SU-DHL-6 (cell line): ENCODE measurements at regions not wholly inside any gene's neighbourhood (a gene's known extent, or its start where the extent isn't known, plus 50 kb on each side); places are given as distances from the start of the nearest gene placed in this dataset.

Experiments used
- EZH2phosphoT487 ChIP-seq: fragments of 200-600 bp; sonication (generic), shearing (Covaris generic); conservative IDR thresholded peaks from 2 replicates; pipeline ENCODE4 v1.6.1; 2018; ENCODE audit warnings: mild to moderate bottlenecking, antibody characterized with exemption, low read length, moderate library complexity, mixed read lengths
- TF ChIP-seq, protein P1 (sequence below): fragments of 200-600 bp; sonication (generic); IDR thresholded peaks from one replicate; pipeline ENCODE4 v1.5.1; 2017; ENCODE audit warnings: antibody characterized with exemption, mild to moderate bottlenecking, low read length, moderate library complexity; ENCODE audit not compliant: insufficient read depth, poor library complexity, severe bottlenecking

GRCh38 chr5:112480501-112480900 lies 61.4 kb upstream of the EPB41L4A start:
- TF ChIP-seq, protein P1, sequence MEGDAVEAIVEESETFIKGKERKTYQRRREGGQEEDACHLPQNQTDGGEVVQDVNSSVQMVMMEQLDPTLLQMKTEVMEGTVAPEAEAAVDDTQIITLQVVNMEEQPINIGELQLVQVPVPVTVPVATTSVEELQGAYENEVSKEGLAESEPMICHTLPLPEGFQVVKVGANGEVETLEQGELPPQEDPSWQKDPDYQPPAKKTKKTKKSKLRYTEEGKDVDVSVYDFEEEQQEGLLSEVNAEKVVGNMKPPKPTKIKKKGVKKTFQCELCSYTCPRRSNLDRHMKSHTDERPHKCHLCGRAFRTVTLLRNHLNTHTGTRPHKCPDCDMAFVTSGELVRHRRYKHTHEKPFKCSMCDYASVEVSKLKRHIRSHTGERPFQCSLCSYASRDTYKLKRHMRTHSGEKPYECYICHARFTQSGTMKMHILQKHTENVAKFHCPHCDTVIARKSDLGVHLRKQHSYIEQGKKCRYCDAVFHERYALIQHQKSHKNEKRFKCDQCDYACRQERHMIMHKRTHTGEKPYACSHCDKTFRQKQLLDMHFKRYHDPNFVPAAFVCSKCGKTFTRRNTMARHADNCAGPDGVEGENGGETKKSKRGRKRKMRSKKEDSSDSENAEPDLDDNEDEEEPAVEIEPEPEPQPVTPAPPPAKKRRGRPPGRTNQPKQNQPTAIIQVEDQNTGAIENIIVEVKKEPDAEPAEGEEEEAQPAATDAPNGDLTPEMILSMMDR, result no peak
- no peak for TF ChIP-seq EZH2phosphoT487
